IMR-90 (cell line): ENCODE measurements at regions not wholly inside any gene's neighbourhood (a gene's known extent, or its start where the extent isn't known, plus 50 kb on each side); places are given as distances from the start of the nearest gene placed in this dataset.

Experiments
- ATAC-seq: fragments of 200-7000 bp; cut with Tn5 transposase; 2 replicates; pipeline ENCODE4 v1.9.1; 2020; ENCODE audit warnings: low read depth, mild to moderate bottlenecking, moderate library complexity
- BruUV-seq: library from RNA; stranded (reverse); fragments of 400-500 nt; replicated peaks from 2 replicates; lab custom pipeline; 2021; lab: Mats Ljungman, UMichigan
- CTCF ChIA-PET: fragments of 300-600 bp; formaldehyde crosslinking; extraction: SDS; loops from one replicate; lab custom pipeline; 2021; ENCODE audit warnings: antibody characterized with exemption; lab: Yijun Ruan, JAX
- POLR2A ChIA-PET: fragments of 300-600 bp; sonication (Branson Sonifier 250); formaldehyde crosslinking; loops from one replicate; lab custom pipeline; 2022; ENCODE audit warnings: antibody characterized with exemption; ENCODE audit not compliant: unreplicated experiment; lab: Charles Lee
- DNase-seq: peaks from one replicate; pipeline ENCODE4 v3.0.0; 2013
- H2AFZ ChIP-seq: replicated peaks from 2 replicates; pipeline ENCODE3; 2013; ENCODE audit warnings: low read length, mild to moderate bottlenecking; ENCODE audit not compliant: poor library complexity
- H2AK5ac ChIP-seq: 2 replicates; pipeline ENCODE4 v1.6.1; 2013; ENCODE audit warnings: low read depth, low read length, inconsistent platforms
- H2AK9ac ChIP-seq: replicated peaks from 2 replicates; pipeline ENCODE3; 2013; ENCODE audit warnings: mild to moderate bottlenecking, low read depth, low read length, moderate library complexity; ENCODE audit not compliant: poor library complexity
- H2BK120ac ChIP-seq: 2 replicates; pipeline ENCODE4 v1.6.1; 2013; ENCODE audit warnings: low read depth, low read length, inconsistent platforms
- H2BK15ac ChIP-seq: 3 replicates; pipeline ENCODE4 v1.6.1; 2013; ENCODE audit warnings: low read depth, low read length, inconsistent platforms
- H2BK20ac ChIP-seq: 2 replicates; pipeline ENCODE4 v1.6.1; 2013; ENCODE audit warnings: low read depth, mild to moderate bottlenecking, inconsistent platforms, low read length, moderate library complexity
- H2BK5ac ChIP-seq: 2 replicates; pipeline ENCODE4 v1.6.1; 2013; ENCODE audit warnings: mild to moderate bottlenecking, low read depth, low read length, inconsistent platforms; ENCODE audit not compliant: poor library complexity, severe bottlenecking
- H3K14ac ChIP-seq: replicated peaks from 2 replicates; pipeline ENCODE4 v1.6.1; 2013; ENCODE audit warnings: low read depth, low read length, inconsistent platforms
- H3K18ac ChIP-seq: 2 replicates; pipeline ENCODE4 v1.6.1; 2013; ENCODE audit warnings: low read depth, low read length, control low read depth
- H3K23ac ChIP-seq: 2 replicates; pipeline ENCODE4 v1.6.1; 2013; ENCODE audit warnings: low read depth, low read length, inconsistent platforms
- H3K27ac ChIP-seq: 2 replicates; pipeline ENCODE4 v1.5.1; 2013; ENCODE audit warnings: mild to moderate bottlenecking, control low read depth, low read length; ENCODE audit not compliant: insufficient read depth
- H3K27me3 ChIP-seq: 2 replicates; pipeline ENCODE4 v1.6.1; 2013; ENCODE audit warnings: low read length; ENCODE audit not compliant: control insufficient read depth, insufficient read depth
- H3K36me3 ChIP-seq: 2 replicates; pipeline ENCODE4 v1.6.1; 2013; ENCODE audit warnings: low read length, mixed read lengths; ENCODE audit not compliant: control insufficient read depth, insufficient read depth
- H3K4ac ChIP-seq: 2 replicates; pipeline ENCODE4 v1.6.1; 2013; ENCODE audit warnings: low read depth, low read length, inconsistent platforms
- H3K4me1 ChIP-seq: 2 replicates; pipeline ENCODE4 v1.6.1; 2013; ENCODE audit warnings: low read length, mixed read lengths; ENCODE audit not compliant: control insufficient read depth, insufficient read depth
- H3K4me2 ChIP-seq: 2 replicates; pipeline ENCODE4 v1.6.1; 2013; ENCODE audit warnings: low read depth, mild to moderate bottlenecking, control low read depth, low read length, moderate library complexity
- H3K4me3 ChIP-seq: 2 replicates; pipeline ENCODE4 v1.5.1; 2013; ENCODE audit warnings: low read depth, mild to moderate bottlenecking, control low read depth, low read length, moderate library complexity; ENCODE audit not compliant: insufficient read depth
- H3K56ac ChIP-seq: 2 replicates; pipeline ENCODE4 v1.6.1; 2013; ENCODE audit warnings: low read length, inconsistent platforms; ENCODE audit not compliant: insufficient read depth; ENCODE audit errors: extremely low read depth
- H3K79me1 ChIP-seq, 2 experiments: 2 replicates each; pipeline ENCODE4 v1.6.1; 2013; ENCODE audit warnings: low read length in 2 of 2, inconsistent platforms in 1 of 2, low read depth in 1 of 2
- H3K9ac ChIP-seq: 2 replicates; pipeline ENCODE4 v1.6.1; 2013; ENCODE audit warnings: low read depth, low read length, control low read depth
- H3K9me1 ChIP-seq: 2 replicates; pipeline ENCODE4 v1.6.1; 2013; ENCODE audit warnings: low read length, inconsistent platforms; ENCODE audit not compliant: insufficient read depth
- H3K9me3 ChIP-seq: 2 replicates; pipeline ENCODE4 v1.6.1; 2013; ENCODE audit warnings: low read length; ENCODE audit not compliant: control insufficient read depth, insufficient read depth
- H4K20me1 ChIP-seq: 2 replicates; pipeline ENCODE4 v1.6.1; 2013; ENCODE audit warnings: low read length, inconsistent platforms; ENCODE audit not compliant: insufficient read depth
- H4K5ac ChIP-seq: 2 replicates; pipeline ENCODE4 v1.6.1; 2013; ENCODE audit warnings: mild to moderate bottlenecking, low read depth, low read length, control low read depth
- H4K8ac ChIP-seq, 2 experiments: 2 replicates each; pipeline ENCODE4 v1.6.1; 2013; ENCODE audit warnings: low read depth in 2 of 2, low read length in 2 of 2, control low read depth in 1 of 2, inconsistent platforms in 1 of 2
- H4K91ac ChIP-seq: 2 replicates; pipeline ENCODE4 v1.6.1; 2013; ENCODE audit warnings: low read depth, low read length, inconsistent platforms; ENCODE audit not compliant: insufficient read depth
- BHLHE40 ChIP-seq: fragments of 150-350 bp; IDR thresholded peaks from 2 replicates; pipeline ENCODE4 v1.6.1; 2016; ENCODE audit warnings: mild to moderate bottlenecking, low read depth, low read length
- CEBPB ChIP-seq: IDR thresholded peaks from 2 replicates; pipeline ENCODE4 v1.6.1; 2012; ENCODE audit warnings: low read depth, low read length, improper control_type of control experiment
- CHD1 ChIP-seq: IDR thresholded peaks from 2 replicates; pipeline ENCODE4 v1.6.1; 2012; ENCODE audit warnings: low read depth, low read length, improper control_type of control experiment
- FOS ChIP-seq: fragments of 150-350 bp; IDR thresholded peaks from 2 replicates; pipeline ENCODE4 v1.6.1; 2016; ENCODE audit warnings: low read depth, low read length
- MAFK ChIP-seq: IDR thresholded peaks from 2 replicates; pipeline ENCODE4 v1.6.1; 2012; ENCODE audit warnings: low read depth, low read length, improper control_type of control experiment
- MAZ ChIP-seq: IDR thresholded peaks from 2 replicates; pipeline ENCODE4 v1.6.1; 2012; ENCODE audit warnings: low read depth, mild to moderate bottlenecking, low read length, improper control_type of control experiment, moderate library complexity, borderline replicate concordance
- NFE2L2 ChIP-seq: fragments of 150-350 bp; IDR thresholded peaks from 2 replicates; pipeline ENCODE4 v1.6.1; 2016; ENCODE audit warnings: low read depth, mild to moderate bottlenecking, low read length
- RAD21 ChIP-seq: IDR thresholded peaks from 2 replicates; pipeline ENCODE4 v1.6.1; 2012; ENCODE audit warnings: low read length, improper control_type of control experiment
- RCOR1 ChIP-seq: IDR thresholded peaks from 2 replicates; pipeline ENCODE4 v1.6.1; 2012; ENCODE audit warnings: mild to moderate bottlenecking, low read length, improper control_type of control experiment; ENCODE audit not compliant: insufficient replicate concordance
- SMC3 ChIP-seq: fragments of 150-350 bp; IDR thresholded peaks from 2 replicates; pipeline ENCODE4 v1.6.1; 2016; ENCODE audit warnings: low read depth, mild to moderate bottlenecking, antibody characterized with exemption, low read length, moderate library complexity
- WGBS, 2 experiments: methylation state at CpG; one replicate each; pipeline versions ENCODE4 v1.1.5 to v1.1.7; 2013; ENCODE audit warnings: missing lambda C conversion rate in 2 of 2; ENCODE audit not compliant: insufficient read length in 1 of 2; ENCODE audit errors: extremely low coverage in 2 of 2; 5-methylcytosine and 5-hydroxymethylcytosine counted together
- dilution Hi-C: fragments of 300-500 bp; cut with HindIII; formaldehyde crosslinking; loops from one replicate; pipeline ENCODE4 v1.14.3; 2018; ENCODE audit warnings: low sequenced_read_pairs; ENCODE audit not compliant: unreplicated experiment
- in situ Hi-C: fragments of 300-500 bp; cut with MboI; formaldehyde crosslinking; loops from 3 replicates; pipeline ENCODE4 v1.14.3; 2019; ENCODE audit warnings: low sequenced_read_pairs, inconsistent platforms, mixed read lengths
- intact Hi-C: fragments of 100-400 bp; cut with micrococcal nuclease; formaldehyde crosslinking; loops from 2 replicates; pipeline ENCODE4 v1.10.0; 2022
- TF ChIP-seq, protein P1 (sequence below): fragments of 150-350 bp; IDR thresholded peaks from 2 replicates; pipeline ENCODE4 v1.6.1; 2017; ENCODE audit warnings: mild to moderate bottlenecking, antibody characterized with exemption, low read length, low read depth

GRCh38 chr5:116661419-116661818 is 86.8 kb upstream of the SEMA6A start:
- Histone ChIP-seq H3K4me2 (no peak overlapping the region), H3K9me1 (no peaks in the 10 kb centered on the region), H3K56ac (no peak overlapping the region), H4K91ac (no peak overlapping the region), H2BK120ac (no peak overlapping the region), H2BK5ac (no peak overlapping the region), H4K8ac (no peak overlapping the region), H2AFZ (no peak overlapping the region), H3K36me3 (no peaks in the 10 kb centered on the region), H2BK20ac (no peak overlapping the region), H2AK9ac (no peak overlapping the region), H3K9me3 (peaks cover 16% of the 10 kb centered on the region), H4K5ac (no peak overlapping the region), H2AK5ac (no peak overlapping the region), H2BK15ac (no peak overlapping the region), H3K79me1 (no peaks in the 10 kb centered on the region), H3K4ac (no peak overlapping the region), H3K9ac (no peak overlapping the region), H3K27me3 (no peaks in the 10 kb centered on the region), H3K4me3 (no peak overlapping the region), H3K27ac (no peak overlapping the region), H3K4me1 (no peaks in the 10 kb centered on the region), H3K23ac (no peak overlapping the region), H3K14ac (no peak overlapping the region), H4K20me1 (no peaks in the 10 kb centered on the region), H3K18ac (no peak overlapping the region)
- dilution Hi-C loops (no loop called here), intact Hi-C loops (no loop called here), in situ Hi-C loops (no loop called here)
- POLR2A ChIA-PET: no interaction called here
- DNase-seq (no peak), ATAC-seq (no peak)
- CTCF ChIA-PET: no interaction called here
- WGBS, 2 experiments: 20% methylated on average over 1 of the region's 4 CpGs; no CpG with 5 or more reads in 1 of the 2 experiments
- BruUV-seq: no TSS peak
- TF ChIP-seq MAZ (no peak), CEBPB (no peak), FOS (no peak), SMC3 (no peak), RAD21 (no peak), RCOR1 (no peak), BHLHE40 (no peak), CHD1 (no peak), MAFK (no peak), NFE2L2 (no peak)
- TF ChIP-seq, protein P1, sequence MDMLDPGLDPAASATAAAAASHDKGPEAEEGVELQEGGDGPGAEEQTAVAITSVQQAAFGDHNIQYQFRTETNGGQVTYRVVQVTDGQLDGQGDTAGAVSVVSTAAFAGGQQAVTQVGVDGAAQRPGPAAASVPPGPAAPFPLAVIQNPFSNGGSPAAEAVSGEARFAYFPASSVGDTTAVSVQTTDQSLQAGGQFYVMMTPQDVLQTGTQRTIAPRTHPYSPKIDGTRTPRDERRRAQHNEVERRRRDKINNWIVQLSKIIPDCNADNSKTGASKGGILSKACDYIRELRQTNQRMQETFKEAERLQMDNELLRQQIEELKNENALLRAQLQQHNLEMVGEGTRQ: no peak
